CD4-positive, alpha-beta memory T cell (primary cell): ENCODE measurements at regions not wholly inside any gene's neighbourhood (a gene's known extent, or its start where the extent isn't known, plus 50 kb on each side); places are given as distances from the start of the nearest gene placed in this dataset.

Experiments
- CTCF ChIA-PET: fragments of 350-600 bp; sonication (Branson Sonifier 250); formaldehyde crosslinking; loops from one replicate; lab custom pipeline; 2021; ENCODE audit warnings: inconsistent platforms; ENCODE audit not compliant: partially characterized antibody; lab: Charles Lee
- POLR2A ChIA-PET: fragments of 350-600 bp; sonication (Branson Sonifier 250); formaldehyde crosslinking; loops from one replicate; lab custom pipeline; 2021; ENCODE audit not compliant: partially characterized antibody; lab: Charles Lee
- DNase-seq, 5 donors: peaks; one replicate each; pipeline versions ENCODE4 v3.0.0 to v3.0.0-alpha.2; 2020 to 2022; ENCODE audit warnings: mixed read lengths in 1 of 5
- H3K27ac ChIP-seq: one replicate; pipeline ENCODE4 v1.7.0; 2013; ENCODE audit warnings: low read depth, low read length
- H3K27me3 ChIP-seq: 2 replicates; pipeline ENCODE4 v1.7.0; 2013; ENCODE audit warnings: mild to moderate bottlenecking, low read length, moderate library complexity; ENCODE audit not compliant: insufficient read depth
- H3K36me3 ChIP-seq: 2 replicates; pipeline ENCODE4 v1.7.0; 2013; ENCODE audit warnings: mild to moderate bottlenecking, low read length, moderate library complexity; ENCODE audit not compliant: insufficient read depth
- H3K4me1 ChIP-seq: 2 replicates; pipeline ENCODE4 v1.7.0; 2013; ENCODE audit warnings: mild to moderate bottlenecking, low read length, moderate library complexity; ENCODE audit not compliant: insufficient read depth
- H3K4me3 ChIP-seq, 2 donors: one replicate each; pipeline ENCODE4 v1.7.0; 2013; ENCODE audit warnings: low read length in 2 of 2, mild to moderate bottlenecking in 1 of 2
- H3K9me3 ChIP-seq, 2 donors: one replicate each; pipeline ENCODE4 v1.7.0; 2013; ENCODE audit warnings: low read length in 2 of 2, control low read depth in 1 of 2; ENCODE audit not compliant: control insufficient read depth in 1 of 2
- H3K27ac Mint-ChIP-seq, 7 donors: one replicate each; pipeline ENCODE4 v1.8.0; 2020 to 2021; ENCODE audit warnings: mixed read lengths in 7 of 7, mild to moderate bottlenecking in 6 of 7, inconsistent platforms in 3 of 7, moderate library complexity in 3 of 7
- H3K27me3 Mint-ChIP-seq, 2 donors: one replicate each; pipeline ENCODE4 v1.8.0; 2020 to 2021; ENCODE audit warnings: mixed read lengths in 2 of 2
- H3K36me3 Mint-ChIP-seq, 2 donors: one replicate each; pipeline ENCODE4 v1.8.0; 2020 to 2021; ENCODE audit warnings: mixed read lengths in 2 of 2, inconsistent platforms in 1 of 2, mild to moderate bottlenecking in 1 of 2
- H3K4me1 Mint-ChIP-seq, 4 donors: one replicate each; pipeline ENCODE4 v1.8.0; 2020 to 2021; ENCODE audit warnings: mixed read lengths in 4 of 4, mild to moderate bottlenecking in 1 of 4
- H3K4me3 Mint-ChIP-seq, 8 donors: one replicate each; pipeline ENCODE4 v1.8.0; 2020 to 2021; ENCODE audit warnings: mixed read lengths in 8 of 8, mild to moderate bottlenecking in 7 of 8, moderate library complexity in 6 of 8, inconsistent platforms in 3 of 8
- H3K9me3 Mint-ChIP-seq, 8 donors: one replicate each; pipeline ENCODE4 v1.8.0; 2020 to 2021; ENCODE audit warnings: mixed read lengths in 8 of 8, mild to moderate bottlenecking in 5 of 8, inconsistent platforms in 3 of 8, moderate library complexity in 1 of 8
- intact Hi-C: fragments of 100-400 bp; cut with micrococcal nuclease; formaldehyde crosslinking; loops from one replicate; pipeline ENCODE4 v1.15.1; 2023

GRCh38 chr4:107392380-107392779, 327.7 kb downstream of the PAPSS1 start:
- Mint-ChIP-seq H3K9me3 (peaks cover 0 to 5% (median 0%) of the 10 kb centered on the region in 8 donors), H3K27ac (no peak overlapping the region), H3K4me1 (no peaks in the 10 kb centered on the region), H3K4me3 (no peak overlapping the region), H3K27me3 (peaks cover 0 to 2% of the 10 kb centered on the region in 2 donors), H3K36me3 (no peaks in the 10 kb centered on the region)
- ChIA-PET POLR2A (no interaction called here), CTCF (no interaction called here)
- intact Hi-C loops: no loop called here
- no peaks in the 10 kb centered on the region for H3K27me3 ChIP-seq
- DNase-seq: no peak
- H3K4me1 ChIP-seq: no peaks in the 10 kb centered on the region
- H3K27ac ChIP-seq: no peak overlapping the region
- H3K4me3 ChIP-seq: no peak overlapping the region
- H3K36me3 ChIP-seq: no peaks in the 10 kb centered on the region
- no peaks in the 10 kb centered on the region for H3K9me3 ChIP-seq

GRCh38 chr4:107391630-107392028, 328.4 kb downstream of the PAPSS1 start:
- Histone ChIP-seq H3K27me3 (no peaks in the 10 kb centered on the region), H3K27ac (no peak overlapping the region), H3K9me3 (no peaks in the 10 kb centered on the region), H3K4me3 (no peak overlapping the region), H3K4me1 (no peaks in the 10 kb centered on the region), H3K36me3 (no peaks in the 10 kb centered on the region)
- Mint-ChIP-seq H3K36me3 (no peaks in the 10 kb centered on the region), H3K4me1 (no peaks in the 10 kb centered on the region), H3K27ac (no peak overlapping the region), H3K4me3 (no peak overlapping the region), H3K27me3 (peaks cover 0 to 2% of the 10 kb centered on the region in 2 donors), H3K9me3 (peaks cover 0 to 2% (median 0%) of the 10 kb centered on the region in 8 donors)
- intact Hi-C loops: no loop called here
- no peak for DNase-seq
- CTCF ChIA-PET: no interaction called here
- POLR2A ChIA-PET: no interaction called here

GRCh38 chr4:107391009-107391629, 328.9 kb downstream of the PAPSS1 start:
- Histone ChIP-seq H3K9me3 (no peaks in the 10 kb centered on the region), H3K4me3 (no peak overlapping the region), H3K36me3 (no peaks in the 10 kb centered on the region), H3K4me1 (no peaks in the 10 kb centered on the region), H3K27ac (no peak overlapping the region), H3K27me3 (no peaks in the 10 kb centered on the region)
- Mint-ChIP-seq H3K27ac (no peak overlapping the region), H3K4me1 (no peaks in the 10 kb centered on the region), H3K36me3 (no peaks in the 10 kb centered on the region), H3K27me3 (no peaks in the 10 kb centered on the region), H3K4me3 (no peak overlapping the region), H3K9me3 (peaks cover 0 to 2% (median 0%) of the 10 kb centered on the region in 8 donors)
- intact Hi-C loops: no loop called here
- ChIA-PET CTCF (no interaction called here), POLR2A (no interaction called here)
- no peak for DNase-seq

GRCh38 chr4:107389965-107390364, 330.1 kb downstream of the PAPSS1 start:
- ChIA-PET POLR2A (no interaction called here), CTCF (no interaction called here)
- intact Hi-C loops: no loop called here
- DNase-seq: no peak
- Histone ChIP-seq H3K4me3 (no peak overlapping the region), H3K36me3 (no peaks in the 10 kb centered on the region), H3K27ac (no peak overlapping the region), H3K27me3 (no peaks in the 10 kb centered on the region), H3K9me3 (no peaks in the 10 kb centered on the region), H3K4me1 (no peaks in the 10 kb centered on the region)
- no peak overlapping the region for H3K27ac Mint-ChIP-seq
- H3K27me3 Mint-ChIP-seq: no peaks in the 10 kb centered on the region
- H3K4me3 Mint-ChIP-seq: no peak overlapping the region
- no peaks in the 10 kb centered on the region for H3K4me1 Mint-ChIP-seq
- no peaks in the 10 kb centered on the region for H3K36me3 Mint-ChIP-seq
- H3K9me3 Mint-ChIP-seq: peaks cover 0 to 3% (median 0%) of the 10 kb centered on the region in 8 donors

- H3K27me3 Mint-ChIP-seq: peaks cover 0 to 1% of the 10 kb centered on the region in 2 donors
- peaks cover 0 to 3% (median 0%) of the 10 kb centered on the region in 8 donors for H3K9me3 Mint-ChIP-seq
- Histone ChIP-seq H3K4me1 (no peaks in the 10 kb centered on the region), H3K36me3 (no peaks in the 10 kb centered on the region), H3K9me3 (no peaks in the 10 kb centered on the region), H3K27me3 (no peaks in the 10 kb centered on the region), H3K27ac (no peak overlapping the region), H3K4me3 (no peak overlapping the region)
- intact Hi-C loops: no loop called here
- H3K27ac Mint-ChIP-seq: no peak overlapping the region
- ChIA-PET CTCF (no interaction called here), POLR2A (no interaction called here)
- no peak overlapping the region for H3K4me3 Mint-ChIP-seq
- H3K4me1 Mint-ChIP-seq: no peaks in the 10 kb centered on the region
- H3K36me3 Mint-ChIP-seq: no peaks in the 10 kb centered on the region
- no peak for DNase-seq
Measured at GRCh38 chr4:107388736-107389274, 331.2 kb downstream of the PAPSS1 start.

- H3K27me3 Mint-ChIP-seq: peaks cover 0 to 2% of the 10 kb centered on the region in 2 donors
- H3K4me3 Mint-ChIP-seq: no peak overlapping the region
- no peak for DNase-seq
- H3K36me3 ChIP-seq: no peaks in the 10 kb centered on the region
- POLR2A ChIA-PET: no interaction called here
- no peaks in the 10 kb centered on the region for H3K9me3 ChIP-seq
- H3K36me3 Mint-ChIP-seq: no peaks in the 10 kb centered on the region
- peaks cover 0 to 5% (median 1%) of the 10 kb centered on the region in 8 donors for H3K9me3 Mint-ChIP-seq
- intact Hi-C loops: no loop called here
- no peak overlapping the region for H3K4me3 ChIP-seq
- no peaks in the 10 kb centered on the region for H3K27me3 ChIP-seq
- CTCF ChIA-PET: no interaction called here
- no peaks in the 10 kb centered on the region for H3K4me1 Mint-ChIP-seq
- no peak overlapping the region for H3K27ac Mint-ChIP-seq
- H3K4me1 ChIP-seq: no peaks in the 10 kb centered on the region
- no peak overlapping the region for H3K27ac ChIP-seq
Measured at GRCh38 chr4:107380836-107381438, 339.1 kb downstream of the PAPSS1 start.

- DNase-seq: no peak
- Mint-ChIP-seq H3K27ac (no peak overlapping the region), H3K36me3 (no peaks in the 10 kb centered on the region), H3K4me3 (no peak overlapping the region), H3K9me3 (peaks cover 0 to 5% (median 0%) of the 10 kb centered on the region in 8 donors), H3K4me1 (no peaks in the 10 kb centered on the region), H3K27me3 (peaks cover 0 to 2% of the 10 kb centered on the region in 2 donors)
- Histone ChIP-seq H3K4me1 (no peaks in the 10 kb centered on the region), H3K36me3 (no peaks in the 10 kb centered on the region), H3K9me3 (no peaks in the 10 kb centered on the region), H3K27ac (no peak overlapping the region), H3K27me3 (no peaks in the 10 kb centered on the region), H3K4me3 (no peak overlapping the region)
- POLR2A ChIA-PET: no interaction called here
- intact Hi-C loops: no loop called here
- CTCF ChIA-PET: no interaction called here
Measured at GRCh38 chr4:107380190-107380589, 339.8 kb downstream of the PAPSS1 start.
